GM18502 (cell line): ENCODE measurements at regions not wholly inside any gene's neighbourhood (a gene's known extent, or its start where the extent isn't known, plus 50 kb on each side); places are given as distances from the start of the nearest gene placed in this dataset.

Experiments
- ATAC-seq: cut with Tn5 transposase; IDR thresholded peaks from one replicate; pipeline ENCODE4 v1.9.1; 2021; ENCODE audit warnings: mild to moderate bottlenecking; ENCODE audit not compliant: unreplicated experiment, poor library complexity

DNA sequence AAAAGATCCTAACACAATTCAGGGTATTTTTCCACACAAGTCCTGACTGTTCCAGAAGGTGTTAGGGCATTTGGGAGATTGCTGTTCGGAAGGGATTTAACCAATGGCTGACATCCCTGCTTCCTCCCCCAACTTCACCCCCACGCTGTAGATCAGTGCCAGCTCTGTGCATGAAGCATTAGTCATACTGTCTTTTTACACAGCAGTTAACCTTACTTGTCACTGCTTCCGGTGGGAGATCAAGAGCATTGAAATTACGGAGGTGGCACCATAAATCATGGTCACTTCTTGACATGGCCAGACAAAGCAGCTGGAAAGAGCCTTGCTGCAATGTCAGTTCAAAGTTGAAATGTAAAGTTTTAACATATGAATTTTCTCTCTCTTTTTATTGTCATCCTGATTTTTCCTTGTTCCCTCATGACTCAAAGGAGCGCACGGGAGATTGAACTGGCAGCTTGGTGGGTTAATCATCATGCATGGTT is 70.2 kb downstream of the HRH4 start:
- no peak for ATAC-seq

DNA sequence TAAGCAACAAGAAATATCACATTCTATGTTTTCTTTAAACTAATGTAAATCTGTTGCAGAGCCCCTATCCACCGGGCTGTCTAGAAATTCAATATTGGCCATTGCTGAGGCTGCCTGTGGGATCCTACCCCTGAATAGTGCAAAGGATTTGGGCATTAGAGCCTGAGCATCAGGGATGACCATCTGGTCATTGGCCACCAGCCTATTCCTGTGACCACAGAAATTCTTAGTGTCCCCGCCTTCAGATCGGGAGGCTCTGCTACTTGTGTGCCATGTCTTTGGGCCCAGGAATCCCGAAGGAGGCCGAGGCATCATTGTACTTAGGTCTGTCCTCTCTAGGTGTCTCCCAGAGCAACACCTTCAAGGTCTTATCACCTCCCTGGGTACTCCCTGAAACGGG is 73.8 kb downstream of the HRH4 start:
- ATAC-seq = no peak

DNA sequence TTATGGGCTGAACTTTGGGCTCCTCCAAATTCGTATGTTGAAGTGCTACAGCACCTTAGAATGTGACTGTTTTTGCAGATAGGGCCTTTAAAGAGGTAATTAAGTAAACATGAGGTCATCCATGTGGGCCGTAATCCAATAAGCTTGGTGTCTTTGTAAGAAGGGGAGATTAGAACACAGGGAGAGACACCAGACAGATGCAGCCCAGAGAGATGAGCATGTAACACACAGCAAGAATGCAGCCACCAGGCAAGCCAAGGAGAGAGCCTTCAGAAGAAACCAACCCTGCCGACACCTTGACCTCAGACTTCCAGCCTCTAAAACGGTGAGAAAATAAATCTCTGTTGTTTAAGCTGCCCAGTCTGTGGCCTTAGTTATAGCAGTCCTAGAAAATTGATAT is 74.3 kb downstream of the HRH4 start:
- ATAC-seq = no peak

DNA sequence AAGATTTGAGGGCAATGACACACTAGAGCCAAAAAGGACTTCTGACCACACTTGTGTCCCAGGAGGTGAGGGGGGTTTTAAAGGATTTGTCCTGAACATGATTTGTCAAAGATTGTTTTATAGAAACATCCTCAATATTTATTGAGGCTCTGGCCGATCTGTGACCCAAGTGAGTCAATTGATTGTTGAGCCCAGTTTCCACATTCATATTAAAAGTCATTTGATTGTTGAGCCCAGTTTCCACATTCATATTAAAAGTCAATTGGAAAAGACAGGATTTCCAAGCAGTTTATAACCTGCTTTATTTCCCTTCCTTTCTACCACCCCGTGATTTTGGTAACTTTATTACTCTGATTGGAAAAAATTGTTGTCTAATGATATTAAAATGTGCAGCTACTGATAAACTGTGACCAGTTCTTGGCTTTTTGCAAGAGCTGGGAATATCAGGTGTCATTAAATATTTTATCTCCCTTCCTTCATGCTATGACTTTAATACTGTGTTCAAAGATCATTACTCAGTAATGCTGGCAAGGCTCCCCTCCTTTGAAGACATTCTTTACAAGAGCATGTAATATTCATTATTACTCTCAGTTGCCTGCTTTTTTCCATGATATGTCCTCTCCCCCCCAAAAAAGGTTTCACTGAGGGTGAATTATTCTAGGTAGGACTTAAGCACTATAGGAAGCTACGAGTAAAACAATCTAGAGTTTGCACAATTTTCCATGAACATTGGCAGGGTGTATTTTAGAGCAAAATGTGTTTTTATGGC is 75.3 kb downstream of the HRH4 start:
- no peak for ATAC-seq

DNA sequence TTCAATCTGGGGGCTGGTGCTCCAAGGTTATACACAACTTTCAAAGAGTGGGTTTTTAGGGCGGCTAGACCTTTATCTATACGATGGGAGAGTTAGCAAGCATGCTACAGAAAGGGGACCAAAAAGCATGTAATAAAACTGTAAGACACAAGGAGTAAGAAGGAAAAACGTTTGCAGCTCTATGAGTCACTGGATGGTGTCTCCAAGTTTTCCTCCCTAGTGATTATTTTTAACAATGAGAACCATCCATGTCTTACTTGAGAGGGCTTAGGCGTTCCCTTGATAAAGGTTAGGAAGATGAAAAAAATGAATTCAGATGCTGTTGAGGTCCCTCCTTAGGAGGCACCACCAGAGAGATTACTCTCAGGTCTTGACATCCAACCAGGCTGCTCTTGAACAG is 75.9 kb downstream of the HRH4 start:
- ATAC-seq = no peak

DNA sequence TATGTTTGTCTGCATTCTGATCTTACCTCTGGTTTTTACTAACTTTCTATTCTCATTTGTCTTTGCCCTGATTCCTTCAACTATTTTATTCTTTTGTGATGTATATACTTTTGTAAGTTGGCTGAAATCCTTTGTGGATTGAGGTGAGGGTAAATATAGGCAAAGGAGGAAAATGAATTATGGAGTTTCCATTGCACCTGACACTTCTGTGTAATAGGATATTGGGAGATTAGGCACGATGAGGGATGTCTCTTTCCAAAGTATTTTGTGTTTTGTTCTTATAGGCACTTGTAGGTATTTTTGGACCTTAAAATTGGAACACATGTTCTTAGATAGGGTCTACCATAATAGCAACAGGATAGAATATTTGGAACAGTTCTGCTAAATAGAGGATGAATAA is 76.4 kb downstream of the HRH4 start:
- ATAC-seq = no peak

DNA sequence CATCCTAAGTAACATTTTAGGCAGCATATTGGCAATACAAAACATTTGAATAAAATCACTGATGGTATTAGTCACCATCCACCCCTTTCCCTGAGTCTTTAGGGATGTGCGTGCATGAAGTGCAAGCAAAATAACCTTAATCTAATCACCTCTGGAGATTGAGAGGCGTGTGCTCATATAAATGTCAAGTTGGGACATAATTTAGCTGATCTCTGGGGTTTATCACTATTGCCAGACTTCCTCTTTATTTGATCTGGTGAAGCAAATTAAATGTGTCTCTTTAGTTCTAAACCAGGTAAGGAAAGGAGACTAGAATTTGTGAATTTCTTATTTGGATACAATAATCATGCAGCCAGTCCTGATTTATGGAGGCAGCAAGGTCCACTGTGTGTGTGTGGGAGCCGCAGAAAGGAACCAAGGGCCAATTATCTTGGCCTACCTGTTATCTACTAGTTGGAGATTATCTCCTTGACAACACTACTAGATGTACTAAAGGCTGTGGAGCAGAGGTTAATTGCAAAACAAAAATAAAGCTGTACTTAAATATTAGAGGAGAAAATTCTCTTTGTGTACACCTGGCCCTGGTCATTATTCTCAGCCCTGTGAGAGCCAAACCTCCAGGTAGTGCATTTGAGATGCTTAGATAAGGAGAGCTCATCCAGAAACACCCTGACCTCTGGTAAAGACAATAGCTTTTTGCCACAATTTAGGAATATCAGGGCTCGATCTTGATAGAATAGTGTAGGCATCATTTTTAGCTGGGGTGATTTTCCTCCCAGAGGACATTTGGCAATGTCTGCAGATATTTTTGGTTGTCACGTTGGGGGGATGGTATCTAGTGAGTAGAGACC is 78.2 kb downstream of the HRH4 start:
- no peak for ATAC-seq

DNA sequence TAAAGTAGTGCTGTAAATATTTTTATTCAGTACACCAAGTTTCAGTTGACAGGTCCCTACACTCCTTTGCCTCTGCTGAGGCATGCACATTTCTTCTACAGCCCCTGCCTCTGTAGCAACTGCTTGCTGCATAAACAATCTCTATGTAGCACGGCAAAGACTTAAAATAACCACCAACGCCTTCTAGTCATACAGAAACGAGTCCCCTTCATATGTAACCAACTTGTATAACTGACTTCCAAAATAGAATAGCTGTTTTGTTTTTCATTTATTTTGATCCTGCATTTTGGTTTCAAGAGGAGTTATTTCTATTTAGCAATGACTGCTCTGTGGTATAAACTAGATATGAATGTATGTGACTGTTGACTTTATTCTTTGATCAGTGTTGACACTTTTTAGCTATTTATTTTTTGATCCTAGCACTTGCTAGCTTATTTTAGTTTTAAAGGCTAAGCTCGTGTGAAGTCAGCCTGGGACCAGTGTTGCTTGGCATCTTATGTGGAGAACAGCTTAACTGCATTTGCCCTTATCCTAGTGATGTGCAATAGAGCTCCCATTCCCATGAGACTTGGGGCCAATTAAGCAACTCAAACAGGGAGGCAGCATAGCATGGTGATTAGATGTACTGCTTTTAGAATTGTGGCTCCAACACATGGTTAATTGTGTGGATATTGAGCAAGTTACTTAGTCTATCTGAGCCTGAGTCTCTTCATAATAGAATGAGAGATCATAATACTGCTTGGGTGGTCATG is 79.6 kb downstream of the HRH4 start:
- ATAC-seq = no peak

DNA sequence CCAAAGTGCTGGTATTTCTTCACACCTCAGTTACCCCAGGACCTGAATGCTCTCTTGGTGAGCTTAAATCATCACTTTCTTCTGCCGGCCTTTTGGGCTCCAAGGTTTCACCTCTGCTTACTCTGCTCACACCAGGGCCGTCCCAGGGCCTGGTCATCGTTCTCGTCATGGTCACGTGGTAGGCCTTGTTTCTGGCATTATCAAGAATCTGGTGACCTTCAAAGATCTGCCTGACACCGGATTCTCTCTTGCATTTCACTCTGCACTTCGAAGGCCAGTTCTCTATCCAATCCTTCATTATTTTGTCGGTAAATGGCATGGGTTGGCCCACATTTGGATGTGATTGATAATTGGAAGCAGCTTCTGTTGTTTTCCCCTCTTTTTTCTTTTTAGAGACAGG is 80.5 kb downstream of the HRH4 start:
- no peak for ATAC-seq

DNA sequence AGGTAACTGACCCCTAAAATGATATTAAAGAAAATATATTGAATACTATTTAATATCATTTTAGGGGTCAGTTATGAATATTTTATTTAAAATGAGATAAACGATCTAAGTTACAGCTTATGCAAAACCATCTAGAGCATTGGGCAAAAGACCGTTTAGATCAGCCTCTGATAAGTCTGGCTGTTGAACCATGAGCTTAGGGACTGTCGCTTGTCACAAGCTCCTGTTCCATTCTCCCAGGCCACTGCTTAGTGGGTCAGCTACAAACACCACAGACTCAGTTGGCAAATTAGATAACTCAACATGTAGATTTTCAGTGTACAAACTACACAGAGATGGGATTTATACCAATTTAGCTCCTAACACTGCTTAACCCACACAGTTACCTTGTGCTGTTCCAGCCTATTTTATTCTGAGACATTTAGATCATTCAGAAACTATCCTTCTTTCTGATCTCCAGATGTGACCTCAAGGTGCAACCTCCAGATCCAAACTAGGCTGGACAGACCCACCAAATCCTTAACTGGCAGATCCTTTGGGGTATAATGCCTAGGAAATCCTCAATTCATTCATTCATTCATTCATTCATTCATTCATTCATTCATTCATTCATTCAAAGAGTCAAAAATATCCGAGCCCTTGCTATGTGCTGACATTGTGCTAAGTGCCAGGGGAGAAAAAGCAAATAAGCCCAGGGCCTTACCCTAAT is 82.8 kb downstream of the HRH4 start:
- no peak for ATAC-seq

DNA sequence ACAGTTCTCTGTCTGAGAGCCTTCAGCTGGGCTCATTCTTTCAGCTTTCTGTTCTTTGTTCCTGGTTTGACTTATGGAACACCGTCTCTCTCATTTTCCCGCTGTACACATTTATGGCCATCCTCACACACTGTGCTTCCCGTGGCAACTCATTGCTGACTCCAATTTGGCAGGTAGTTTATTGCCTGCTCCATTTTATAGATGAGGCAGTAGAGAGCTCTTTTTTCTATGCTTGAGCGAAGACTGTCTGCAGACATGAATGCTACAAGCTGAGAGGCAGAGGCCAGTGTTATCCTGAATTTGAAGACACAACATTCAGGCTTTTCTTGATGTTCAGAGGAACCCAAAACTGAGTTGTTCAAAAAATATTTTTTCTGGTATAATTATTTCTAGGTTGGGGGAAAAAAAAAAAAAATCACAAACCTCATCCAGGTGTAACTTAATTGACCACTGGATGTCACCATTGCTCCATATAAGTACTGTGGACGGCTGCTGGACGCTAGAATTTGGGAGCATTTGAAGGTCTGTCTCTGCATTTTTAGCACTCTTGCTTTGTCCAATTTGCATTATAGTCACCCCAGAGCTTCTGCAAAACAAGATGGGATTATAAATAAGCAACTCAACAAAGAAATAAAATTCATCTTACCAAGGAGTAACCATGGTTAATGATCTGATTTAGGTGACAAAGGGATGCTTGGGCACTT is 83.5 kb downstream of the HRH4 start:
- ATAC-seq = no peak

DNA sequence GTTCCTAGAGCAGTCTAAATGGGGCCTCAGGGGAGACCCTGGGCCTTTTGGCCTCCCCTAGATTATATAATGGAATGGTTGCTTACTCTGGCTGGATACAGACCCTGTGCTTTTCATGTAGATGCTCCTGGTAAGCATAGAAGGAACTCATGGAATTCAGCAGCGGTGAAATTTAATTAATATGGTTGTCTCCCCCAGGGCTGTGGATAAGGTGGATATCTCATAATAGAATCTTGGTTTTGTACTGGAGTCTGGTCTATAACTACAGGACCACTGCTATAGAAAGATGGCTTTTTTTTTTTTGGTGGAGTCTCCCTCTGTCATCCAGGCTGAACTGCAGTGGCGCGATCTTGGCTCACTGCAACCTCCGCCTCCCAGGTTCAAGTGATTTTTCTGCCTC is 84.5 kb downstream of the HRH4 start:
- ATAC-seq = no peak

DNA sequence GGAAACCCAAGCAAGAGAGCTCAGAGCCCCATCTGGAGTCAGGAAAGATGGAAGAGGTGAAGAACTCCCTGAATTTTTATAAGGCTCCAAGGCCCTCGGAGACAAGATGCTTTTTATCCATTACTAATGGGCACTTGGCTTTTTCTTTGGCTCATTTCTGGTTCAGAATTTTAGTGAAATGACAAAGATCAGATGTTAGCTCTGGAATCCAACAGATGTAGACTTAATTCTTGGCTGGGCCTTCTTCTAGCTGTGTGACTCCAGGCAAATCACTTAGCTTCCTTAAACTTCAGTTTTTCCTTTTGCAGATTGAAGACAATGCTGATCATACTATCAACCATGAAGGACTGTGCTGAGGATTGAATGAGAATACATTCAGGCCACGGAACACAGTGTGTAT is 85.2 kb downstream of the HRH4 start:
- ATAC-seq = no peak

DNA sequence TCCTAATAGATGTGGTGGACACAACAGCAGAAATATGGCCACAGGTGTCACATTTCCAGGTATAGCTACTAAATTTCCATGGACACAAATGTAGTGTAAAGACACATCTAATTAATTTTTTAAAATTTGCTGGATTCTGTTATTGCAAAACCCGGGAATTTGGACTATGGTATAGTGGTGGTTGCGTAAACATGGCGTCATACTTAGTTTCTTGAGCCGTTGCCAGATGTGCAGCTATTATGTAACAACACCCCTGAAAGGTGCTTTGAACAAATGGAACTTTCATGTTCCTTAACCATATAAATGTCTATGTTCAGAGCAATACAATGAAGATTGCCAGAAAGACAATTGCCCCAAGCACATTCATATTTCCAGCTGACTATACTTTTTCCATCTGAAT is 85.9 kb downstream of the HRH4 start:
- no peak for ATAC-seq

DNA sequence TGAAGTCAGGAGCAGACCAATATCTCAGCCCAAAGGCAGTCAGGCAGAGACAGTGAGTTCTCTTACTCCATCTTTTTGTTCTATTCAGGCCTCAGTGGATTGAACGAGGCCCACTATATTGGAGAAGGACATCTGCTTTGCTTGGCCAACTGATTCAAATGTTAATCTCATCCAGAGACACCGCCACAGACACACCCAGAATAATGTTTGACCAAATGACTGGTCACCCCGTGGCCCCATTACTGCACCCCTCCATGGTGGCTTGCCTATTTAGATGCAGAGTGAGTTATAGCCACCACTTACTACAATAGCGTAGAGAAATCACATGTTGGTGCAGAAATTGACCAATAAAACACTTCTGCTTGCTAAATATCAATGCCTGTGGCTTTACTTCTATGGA is 88.1 kb downstream of the HRH4 start:
- no peak for ATAC-seq

DNA sequence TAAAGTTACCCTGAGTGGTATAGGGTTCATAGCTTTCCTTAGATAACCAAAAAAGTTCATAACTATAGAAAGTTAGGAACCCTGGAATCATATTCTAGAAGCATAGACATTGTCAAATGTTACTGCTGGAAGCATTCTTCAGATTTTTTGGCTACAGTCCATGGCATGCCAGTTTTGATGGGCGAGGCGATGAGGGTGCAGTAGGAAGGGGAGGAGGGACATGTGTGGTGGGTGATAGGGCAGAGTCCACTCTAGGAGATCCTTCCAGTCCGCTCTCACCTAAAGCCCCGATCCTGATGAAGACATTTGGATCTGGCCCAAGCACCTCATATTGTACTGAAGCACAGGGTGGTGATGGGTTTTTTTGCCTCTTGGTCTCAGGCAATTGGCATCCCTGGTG is 91.8 kb downstream of the HRH4 start:
- no peak for ATAC-seq

DNA sequence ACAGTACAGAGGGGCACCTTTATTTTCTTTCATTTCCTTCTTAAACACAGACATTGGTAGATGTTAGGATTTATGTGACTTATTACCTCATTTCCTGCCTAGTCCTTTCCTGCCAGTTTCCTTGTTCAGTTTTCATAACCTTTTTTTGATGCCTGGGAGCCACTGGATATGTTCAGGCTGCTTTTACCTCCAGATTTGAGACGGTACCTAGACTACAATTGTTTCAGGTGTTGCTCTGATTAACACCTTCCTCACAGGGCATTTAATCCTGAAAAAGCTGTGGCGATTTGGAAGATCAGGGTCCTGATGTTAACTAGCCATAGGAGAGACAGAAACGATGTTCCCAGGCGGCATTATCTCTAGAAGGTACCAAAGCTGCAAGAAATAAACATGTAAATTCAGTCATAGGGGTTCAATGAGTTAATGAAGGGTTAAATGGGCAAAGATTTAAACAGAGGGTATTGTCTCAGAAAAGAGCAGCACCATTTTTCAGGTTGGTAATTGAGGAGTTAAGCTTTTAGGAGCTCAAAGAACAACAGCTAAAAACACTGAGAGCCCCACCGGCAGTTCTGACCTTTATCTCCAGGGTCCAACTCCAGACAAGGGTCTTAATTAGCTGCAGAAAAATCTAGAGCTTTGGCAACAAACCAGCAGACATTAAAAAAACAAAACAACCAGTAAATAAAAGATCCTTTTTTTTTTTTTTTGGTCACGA is 93.3 kb downstream of the HRH4 start:
- no peak for ATAC-seq

DNA sequence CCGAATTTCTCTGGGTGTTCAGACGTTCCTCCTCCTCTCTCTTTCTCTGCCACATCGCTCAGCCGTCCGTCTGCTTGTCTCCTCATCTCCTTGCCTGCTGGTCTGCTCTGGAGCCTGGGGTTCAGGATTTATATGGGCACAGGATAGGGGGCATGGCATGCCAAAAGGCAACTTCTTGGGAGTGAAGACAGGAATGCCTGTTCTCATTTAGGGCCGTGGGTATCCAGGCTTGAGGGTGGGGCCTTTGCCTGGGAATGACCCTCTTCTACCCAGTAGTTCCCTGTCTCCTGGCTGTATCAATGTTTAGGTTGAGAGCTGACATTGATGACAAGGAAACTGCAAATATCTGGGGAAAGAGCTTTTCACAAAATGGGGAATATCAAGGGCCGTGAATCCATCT is 98.0 kb downstream of the HRH4 start:
- no peak for ATAC-seq

DNA sequence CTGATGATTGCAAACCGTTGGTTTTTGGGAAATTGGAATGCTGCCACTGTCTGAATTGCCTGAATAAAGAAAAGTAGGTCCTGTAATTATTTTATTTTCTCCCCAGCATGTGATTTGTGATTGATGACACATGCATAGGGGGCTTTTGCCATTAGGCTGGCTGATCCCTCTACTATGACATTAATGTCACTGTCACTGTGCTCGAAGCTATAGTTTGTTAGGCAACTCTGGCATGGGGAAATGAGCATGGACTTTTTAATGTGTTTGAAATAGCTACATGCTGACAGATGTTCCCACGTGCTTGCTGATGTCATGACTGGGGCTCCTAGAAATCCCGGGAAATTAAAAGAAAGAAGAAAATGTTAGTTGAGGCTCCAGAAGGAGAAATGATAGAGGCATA is 99.1 kb downstream of the HRH4 start:
- ATAC-seq = no peak
